Muscle layer of duodenum (tissue), 2 donors: ENCODE measurements at regions not wholly inside any gene's neighbourhood (a gene's known extent, or its start where the extent isn't known, plus 50 kb on each side); places are given as distances from the start of the nearest gene placed in this dataset.

ENCODE experiments used
- H3K27ac ChIP-seq: one replicate; pipeline ENCODE4 v1.7.0; 2013; ENCODE audit warnings: mild to moderate bottlenecking, low read length
- H3K27me3 ChIP-seq: one replicate; pipeline ENCODE4 v1.7.0; 2013; ENCODE audit warnings: low read depth, mild to moderate bottlenecking, control low read depth, low read length
- H3K36me3 ChIP-seq, 2 donors: one replicate each; pipeline ENCODE4 v1.7.0; 2013; ENCODE audit warnings: low read length in 2 of 2, control low read depth in 1 of 2, mild to moderate bottlenecking in 1 of 2; ENCODE audit not compliant: insufficient read depth in 2 of 2, control insufficient read depth in 1 of 2
- H3K4me1 ChIP-seq, 2 donors: one replicate each; pipeline ENCODE4 v1.7.0; 2013; ENCODE audit warnings: low read length in 2 of 2, mild to moderate bottlenecking in 2 of 2, control low read depth in 1 of 2, moderate library complexity in 1 of 2; ENCODE audit not compliant: insufficient read depth in 2 of 2, control insufficient read depth in 1 of 2
- H3K4me3 ChIP-seq, 2 donors: one replicate each; pipeline ENCODE4 v1.7.0; 2013; ENCODE audit warnings: low read length in 2 of 2, low read depth in 1 of 2, mild to moderate bottlenecking in 1 of 2
- H3K9me3 ChIP-seq, 2 donors: one replicate each; pipeline ENCODE4 v1.7.0; 2013; ENCODE audit warnings: low read length in 2 of 2, control low read depth in 1 of 2, mild to moderate bottlenecking in 1 of 2; ENCODE audit not compliant: control insufficient read depth in 1 of 2
- donor health status: healthy.

DNA sequence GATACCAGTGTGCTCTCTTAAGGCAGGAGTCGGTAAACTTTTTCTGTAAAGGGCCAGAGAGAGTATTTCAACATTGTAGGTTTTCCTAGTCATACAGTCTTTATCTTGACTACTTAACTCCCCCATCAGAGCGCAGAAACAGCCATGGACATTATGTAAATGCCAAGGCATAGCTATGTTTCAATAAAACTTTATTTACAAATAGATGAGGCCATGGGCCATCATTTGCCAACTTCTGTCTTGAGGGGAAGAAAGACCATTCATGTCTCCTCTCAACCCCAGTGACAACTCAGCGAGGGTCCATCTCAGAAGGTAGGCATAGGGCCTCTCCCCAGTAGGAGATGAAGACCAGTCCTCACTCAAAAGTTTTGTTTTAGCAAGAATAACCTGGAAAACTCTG is 301.3 kb downstream of the FBXW7 start:
- H3K9me3 ChIP-seq: no peaks in the 10 kb centered on the region
- H3K4me1 ChIP-seq: no peaks in the 10 kb centered on the region
- no peaks in the 10 kb centered on the region for H3K27me3 ChIP-seq
- no peak overlapping the region for H3K27ac ChIP-seq
- H3K36me3 ChIP-seq: no peaks in the 10 kb centered on the region
- no peak overlapping the region for H3K4me3 ChIP-seq

DNA sequence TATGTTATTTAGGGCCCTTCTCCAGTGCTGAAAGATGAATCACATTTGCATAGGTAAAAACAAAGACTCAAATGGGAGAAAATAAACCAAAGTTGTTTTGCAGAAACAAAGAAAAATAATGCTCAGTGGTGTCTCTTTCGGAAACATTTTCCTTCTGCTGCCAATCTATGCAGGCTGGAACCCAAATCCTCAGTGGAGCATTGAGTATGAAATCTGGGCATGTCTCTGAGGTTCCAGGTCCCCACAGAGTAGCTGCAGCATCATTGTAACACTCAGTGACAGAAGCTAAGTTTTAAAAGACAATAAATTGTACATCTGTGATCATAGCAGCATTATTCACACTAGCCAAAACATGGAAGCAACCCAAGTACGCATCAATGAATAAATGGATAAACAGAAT is 303.6 kb downstream of the FBXW7 start:
- Histone ChIP-seq H3K27me3 (no peaks in the 10 kb centered on the region), H3K36me3 (no peaks in the 10 kb centered on the region), H3K27ac (no peak overlapping the region), H3K4me1 (no peaks in the 10 kb centered on the region), H3K9me3 (no peaks in the 10 kb centered on the region), H3K4me3 (no peak overlapping the region)

DNA sequence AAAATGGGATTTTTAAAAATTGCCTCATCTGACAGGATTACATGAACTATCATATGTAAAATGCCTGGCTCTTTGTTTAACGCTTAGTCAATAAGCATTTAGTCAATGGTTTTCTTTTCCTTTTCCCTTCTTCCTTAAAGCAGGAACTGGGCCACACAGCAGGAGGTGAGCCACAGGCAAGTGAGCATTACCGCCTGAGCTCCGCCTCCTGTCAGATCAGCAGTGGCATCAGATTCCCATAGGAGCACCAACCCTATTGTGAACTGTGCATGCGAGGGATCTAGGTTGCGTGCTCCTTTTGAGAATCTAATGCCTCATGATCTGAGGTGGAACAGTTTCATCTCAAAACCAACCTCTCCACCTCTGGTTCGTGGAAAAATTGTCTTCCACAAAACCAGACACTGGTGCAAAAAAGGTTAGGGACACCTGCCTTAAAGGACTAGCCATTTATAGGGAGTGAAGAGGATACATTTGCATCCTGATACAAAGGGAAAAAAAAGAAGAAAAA is 306.1 kb downstream of the FBXW7 start:
- Histone ChIP-seq H3K36me3 (no peaks in the 10 kb centered on the region), H3K4me1 (no peaks in the 10 kb centered on the region), H3K4me3 (no peak overlapping the region), H3K27me3 (no peaks in the 10 kb centered on the region), H3K9me3 (no peaks in the 10 kb centered on the region), H3K27ac (no peak overlapping the region)

DNA sequence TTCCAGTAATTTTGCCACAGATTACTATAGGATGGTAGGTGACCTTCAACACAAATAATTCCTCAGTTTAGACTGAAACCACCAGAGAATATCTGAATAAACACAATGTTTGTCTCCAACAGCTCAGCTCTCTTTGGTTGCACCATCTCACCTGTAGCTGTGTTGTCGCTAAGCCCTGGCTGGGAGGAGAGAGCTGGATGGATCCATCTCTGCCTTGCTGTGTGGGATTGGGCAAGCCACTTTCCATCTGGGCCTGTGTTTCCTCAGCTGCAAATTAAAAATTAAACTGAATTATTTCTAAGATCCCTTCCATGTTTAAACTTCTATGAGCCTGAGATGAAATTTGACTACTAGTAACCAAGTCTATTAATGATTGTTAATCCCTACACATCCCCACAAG is 310.2 kb downstream of the FBXW7 start:
- Histone ChIP-seq H3K9me3 (no peaks in the 10 kb centered on the region), H3K4me1 (no peaks in the 10 kb centered on the region), H3K27me3 (no peaks in the 10 kb centered on the region), H3K27ac (no peak overlapping the region), H3K36me3 (no peaks in the 10 kb centered on the region), H3K4me3 (no peak overlapping the region)

DNA sequence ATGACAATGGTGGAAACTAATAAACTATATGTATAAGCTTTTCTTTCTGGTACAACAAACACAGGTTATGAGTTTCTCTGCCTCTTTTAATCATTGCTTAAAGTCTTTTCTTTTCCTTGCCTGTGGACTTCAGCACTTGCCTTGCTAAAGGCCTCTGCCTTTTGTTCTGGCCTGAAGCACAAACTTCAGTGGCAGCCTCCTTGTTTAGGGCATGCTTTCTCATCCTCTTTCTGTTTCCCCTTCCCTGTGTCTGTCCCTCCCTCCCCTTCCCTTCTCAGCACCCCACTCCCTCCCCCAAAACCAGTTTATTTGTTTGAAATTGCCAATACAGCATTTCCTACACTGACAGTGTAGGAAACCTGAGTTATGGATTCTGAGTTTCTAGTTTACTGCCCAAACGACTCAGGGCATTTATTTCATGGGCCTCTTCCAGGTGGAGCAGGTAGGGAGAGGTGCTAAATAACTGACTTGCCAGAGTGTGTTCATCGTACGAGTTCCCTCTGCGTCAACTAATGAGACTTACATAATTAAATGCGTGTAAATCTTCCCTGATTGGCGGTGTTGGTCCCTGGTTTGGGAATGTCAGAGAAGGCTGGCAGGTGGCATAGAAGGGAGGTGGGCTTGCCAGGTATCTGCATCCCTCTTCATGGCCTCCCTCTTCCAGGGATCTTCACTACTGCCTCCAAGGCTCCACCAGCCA is 311.0 kb downstream of the FBXW7 start:
- no peaks in the 10 kb centered on the region for H3K27me3 ChIP-seq
- no peaks in the 10 kb centered on the region for H3K36me3 ChIP-seq
- H3K4me1 ChIP-seq: no peaks in the 10 kb centered on the region
- no peak overlapping the region for H3K4me3 ChIP-seq
- no peak overlapping the region for H3K27ac ChIP-seq
- no peaks in the 10 kb centered on the region for H3K9me3 ChIP-seq

DNA sequence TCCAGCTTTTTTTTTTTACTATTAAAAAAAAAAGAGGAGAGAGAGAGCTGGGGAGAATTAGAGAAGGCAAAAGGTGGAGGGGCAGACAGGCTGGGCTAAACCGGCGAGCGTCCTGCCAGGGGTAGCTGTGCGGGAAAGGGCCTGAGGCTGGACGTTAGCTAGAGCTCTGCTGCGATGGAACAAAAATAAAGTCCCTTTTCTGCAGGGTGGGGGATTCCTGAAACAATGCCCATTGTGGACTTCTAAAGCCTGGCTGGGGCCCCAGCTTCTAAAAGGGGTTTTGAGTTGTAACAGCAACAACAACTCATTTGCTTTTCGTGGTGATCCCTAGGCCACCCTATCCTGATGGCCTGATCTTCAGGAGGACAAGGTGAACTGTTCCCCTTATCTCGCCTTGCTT is 311.7 kb downstream of the FBXW7 start:
- Histone ChIP-seq H3K27ac (no peak overlapping the region), H3K9me3 (no peaks in the 10 kb centered on the region), H3K27me3 (no peaks in the 10 kb centered on the region), H3K36me3 (no peaks in the 10 kb centered on the region), H3K4me1 (no peaks in the 10 kb centered on the region), H3K4me3 (no peak overlapping the region)

DNA sequence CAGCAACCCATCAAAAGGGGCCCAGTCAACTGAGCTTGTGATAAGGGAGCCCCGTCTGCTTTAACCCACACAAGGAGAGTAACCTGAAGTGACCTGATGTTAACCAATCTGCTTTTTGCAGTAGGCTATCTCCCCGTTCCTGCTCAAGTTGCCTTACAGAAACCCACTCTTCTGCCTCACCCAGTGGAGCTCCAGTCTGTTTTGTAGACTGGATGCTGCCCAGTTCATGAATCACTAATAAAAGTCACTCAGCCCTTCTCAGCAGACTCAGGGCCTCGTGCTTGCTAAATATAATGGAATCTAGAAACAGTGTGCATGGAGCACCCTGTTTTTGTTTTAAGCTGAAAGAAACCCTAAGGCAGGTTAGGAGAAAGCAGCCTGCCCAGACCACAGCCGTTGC is 312.3 kb downstream of the FBXW7 start:
- H3K36me3 ChIP-seq: no peaks in the 10 kb centered on the region
- no peaks in the 10 kb centered on the region for H3K27me3 ChIP-seq
- H3K27ac ChIP-seq: no peak overlapping the region
- no peak overlapping the region for H3K4me3 ChIP-seq
- no peaks in the 10 kb centered on the region for H3K4me1 ChIP-seq
- H3K9me3 ChIP-seq: no peaks in the 10 kb centered on the region

DNA sequence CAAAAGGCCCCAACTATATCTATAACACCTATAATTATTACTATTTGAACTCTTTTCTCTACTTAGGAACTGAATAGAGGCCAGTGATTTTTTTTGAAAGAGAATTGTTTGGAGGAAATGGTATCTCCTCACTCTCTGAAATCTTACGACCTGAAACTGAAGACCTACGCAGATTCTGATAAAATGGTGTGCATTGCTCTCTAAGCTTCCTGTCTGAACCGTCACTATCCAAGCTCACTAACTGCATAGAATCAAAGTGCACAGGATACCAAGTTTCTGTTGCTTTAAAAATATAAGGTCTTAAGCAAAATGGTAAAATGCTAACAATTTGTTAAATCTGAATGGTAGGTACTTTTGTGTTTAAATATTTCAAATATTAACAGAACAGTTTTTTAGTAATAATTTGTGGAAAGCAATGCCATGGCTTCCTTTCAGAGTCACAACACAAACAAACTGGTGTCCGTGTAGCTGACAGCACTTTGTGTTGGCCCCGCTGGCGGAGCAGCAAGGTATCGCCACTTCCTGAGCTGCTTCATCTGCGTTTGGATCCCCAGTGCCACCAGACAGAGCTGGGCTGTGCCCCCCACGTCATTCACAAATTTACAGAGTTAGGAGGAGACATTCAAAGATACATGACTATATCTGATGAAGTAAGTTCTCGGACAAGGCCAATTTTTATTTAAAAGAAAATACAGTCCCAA is 313.9 kb downstream of the FBXW7 start:
- Histone ChIP-seq H3K27ac (no peak overlapping the region), H3K36me3 (no peaks in the 10 kb centered on the region), H3K27me3 (no peaks in the 10 kb centered on the region), H3K9me3 (no peaks in the 10 kb centered on the region), H3K4me3 (no peak overlapping the region), H3K4me1 (no peaks in the 10 kb centered on the region)

DNA sequence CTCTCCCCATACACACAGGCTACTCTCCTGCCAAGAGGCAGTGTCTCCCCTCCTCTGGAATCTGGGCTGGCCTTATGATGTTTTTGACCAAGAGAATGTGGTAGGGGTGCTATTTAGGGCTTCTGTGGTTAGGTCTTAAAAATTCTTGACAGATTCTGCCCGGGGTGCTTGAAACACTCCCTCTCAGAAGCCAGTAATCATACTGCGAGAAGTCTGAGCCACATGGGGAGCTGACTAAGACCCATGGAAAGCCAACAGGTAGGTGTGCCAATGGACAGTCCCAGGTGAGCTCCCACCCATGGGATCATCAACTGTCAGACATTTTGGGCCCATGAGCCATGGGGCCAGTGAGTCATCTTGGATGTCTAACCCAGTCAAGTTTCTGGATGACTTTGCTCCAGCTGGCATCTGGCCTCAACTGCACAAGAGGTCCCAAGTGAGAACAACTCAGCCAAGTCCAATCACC is 315.7 kb downstream of the FBXW7 start:
- Histone ChIP-seq H3K4me1 (no peaks in the 10 kb centered on the region), H3K36me3 (no peaks in the 10 kb centered on the region), H3K27ac (no peak overlapping the region), H3K9me3 (peaks cover 0 to 2% of the 10 kb centered on the region in 2 donors), H3K4me3 (no peak overlapping the region), H3K27me3 (no peaks in the 10 kb centered on the region)

DNA sequence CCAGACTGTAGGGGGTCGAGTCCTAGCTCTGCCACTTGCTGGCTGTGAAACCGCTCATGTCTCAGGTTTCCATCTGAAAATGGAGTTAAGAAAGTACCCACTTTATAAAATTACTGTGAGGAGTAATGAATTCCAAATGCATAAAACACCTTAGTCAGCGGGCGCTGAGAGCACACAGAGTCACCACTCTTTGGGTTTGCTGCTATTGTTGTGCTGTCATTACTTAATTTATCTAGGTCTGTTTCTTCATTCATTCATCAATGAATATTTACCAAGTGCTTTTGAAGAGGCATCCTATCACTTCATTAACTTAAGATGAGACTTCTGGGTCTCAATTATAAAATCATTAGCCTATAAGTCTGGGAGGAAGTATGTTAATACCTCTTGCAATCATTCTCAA is 317.3 kb downstream of the FBXW7 start:
- Histone ChIP-seq H3K27ac (no peak overlapping the region), H3K27me3 (no peaks in the 10 kb centered on the region), H3K36me3 (no peaks in the 10 kb centered on the region), H3K4me1 (no peaks in the 10 kb centered on the region), H3K4me3 (no peak overlapping the region), H3K9me3 (peaks cover 0 to 3% of the 10 kb centered on the region in 2 donors)

DNA sequence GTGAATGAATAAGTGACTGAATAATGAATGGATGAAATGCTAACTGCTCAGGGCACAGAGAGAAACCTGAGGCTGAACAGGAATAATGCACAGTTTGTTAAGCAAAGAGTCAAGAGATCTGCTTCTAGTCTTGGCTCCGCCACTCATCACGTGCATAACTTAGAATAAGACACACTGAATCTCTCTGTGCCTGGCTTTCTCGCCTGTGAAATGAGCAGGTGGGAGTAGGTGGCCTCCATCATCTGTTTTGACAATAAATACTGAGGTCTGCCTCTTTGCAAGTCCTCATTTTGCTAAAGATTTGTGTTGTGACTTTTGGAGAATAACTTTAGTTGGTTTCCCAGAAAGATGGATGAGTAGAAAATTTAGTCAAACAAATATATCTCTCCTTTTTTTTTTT is 318.0 kb downstream of the FBXW7 start:
- H3K4me1 ChIP-seq: no peaks in the 10 kb centered on the region
- H3K27ac ChIP-seq: no peak overlapping the region
- H3K9me3 ChIP-seq: peaks cover 0 to 3% of the 10 kb centered on the region in 2 donors
- no peaks in the 10 kb centered on the region for H3K27me3 ChIP-seq
- no peaks in the 10 kb centered on the region for H3K36me3 ChIP-seq
- no peak overlapping the region for H3K4me3 ChIP-seq
